C4-2B (cell line): ENCODE measurements at regions not wholly inside any gene's neighbourhood (a gene's known extent, or its start where the extent isn't known, plus 50 kb on each side); places are given as distances from the start of the nearest gene placed in this dataset.

ENCODE experiments used
- H3K27ac ChIP-seq: fragments of 450-650 bp; 2 replicates; pipeline ENCODE4 v1.5.1; 2017
- ZFX ChIP-seq: fragments of 450-650 bp; IDR thresholded peaks from 2 replicates; pipeline ENCODE4 v1.6.1; 2017
- TF ChIP-seq, protein P1 (sequence below): fragments of 450-650 bp; conservative IDR thresholded peaks from 2 replicates; pipeline ENCODE4 v1.5.1; 2017; ENCODE audit warnings: mild to moderate bottlenecking

DNA sequence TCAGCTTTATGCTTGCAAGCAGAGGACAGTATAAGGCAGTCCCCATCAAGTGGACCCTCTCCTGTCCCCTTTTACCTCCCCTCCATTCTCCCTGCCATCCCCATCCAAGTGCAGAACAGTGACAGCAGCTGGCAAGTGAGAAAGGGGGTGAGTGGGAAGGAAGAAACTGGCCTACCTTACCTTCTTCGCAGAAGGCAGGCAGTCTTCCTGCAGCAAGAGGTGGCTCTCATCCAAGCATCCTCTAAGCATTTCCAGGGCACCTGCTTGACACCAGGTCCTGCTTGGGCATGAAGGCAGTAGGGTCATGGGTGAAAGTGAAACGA lies 77.3 kb upstream of the SH3PXD2B start:
- no peak for TF ChIP-seq ZFX
- TF ChIP-seq, protein P1, sequence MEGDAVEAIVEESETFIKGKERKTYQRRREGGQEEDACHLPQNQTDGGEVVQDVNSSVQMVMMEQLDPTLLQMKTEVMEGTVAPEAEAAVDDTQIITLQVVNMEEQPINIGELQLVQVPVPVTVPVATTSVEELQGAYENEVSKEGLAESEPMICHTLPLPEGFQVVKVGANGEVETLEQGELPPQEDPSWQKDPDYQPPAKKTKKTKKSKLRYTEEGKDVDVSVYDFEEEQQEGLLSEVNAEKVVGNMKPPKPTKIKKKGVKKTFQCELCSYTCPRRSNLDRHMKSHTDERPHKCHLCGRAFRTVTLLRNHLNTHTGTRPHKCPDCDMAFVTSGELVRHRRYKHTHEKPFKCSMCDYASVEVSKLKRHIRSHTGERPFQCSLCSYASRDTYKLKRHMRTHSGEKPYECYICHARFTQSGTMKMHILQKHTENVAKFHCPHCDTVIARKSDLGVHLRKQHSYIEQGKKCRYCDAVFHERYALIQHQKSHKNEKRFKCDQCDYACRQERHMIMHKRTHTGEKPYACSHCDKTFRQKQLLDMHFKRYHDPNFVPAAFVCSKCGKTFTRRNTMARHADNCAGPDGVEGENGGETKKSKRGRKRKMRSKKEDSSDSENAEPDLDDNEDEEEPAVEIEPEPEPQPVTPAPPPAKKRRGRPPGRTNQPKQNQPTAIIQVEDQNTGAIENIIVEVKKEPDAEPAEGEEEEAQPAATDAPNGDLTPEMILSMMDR: no peak
- no peak overlapping the region for H3K27ac ChIP-seq

- no peak overlapping the region for H3K27ac ChIP-seq
- TF ChIP-seq, protein P1: no peak
- TF ChIP-seq ZFX: no peak
These were observed 76.8 kb upstream of the SH3PXD2B start for GRCh38 chr5:172530878-172531703.

DNA sequence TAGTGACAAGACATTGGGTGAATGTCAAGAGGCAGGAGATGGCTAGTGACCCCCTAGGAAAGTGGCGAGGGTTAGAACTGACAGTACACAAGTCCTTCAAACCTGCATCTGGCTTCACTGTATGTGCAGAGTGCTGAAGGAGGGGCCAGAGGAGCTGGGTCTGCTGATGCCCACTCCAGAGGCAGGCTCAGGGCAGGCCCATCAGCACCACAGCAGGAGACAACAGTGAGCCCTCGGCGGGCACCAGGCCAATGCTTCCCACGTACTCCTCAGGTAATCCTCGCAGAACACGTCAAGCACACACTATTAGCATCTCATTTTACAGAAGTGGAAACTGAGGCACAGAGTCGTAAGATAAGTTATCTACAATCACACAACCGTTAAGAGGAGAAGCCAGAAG lies 76.1 kb upstream of the SH3PXD2B start:
- no peak for TF ChIP-seq ZFX
- TF ChIP-seq, protein P1: no peak
- H3K27ac ChIP-seq: no peak overlapping the region

DNA sequence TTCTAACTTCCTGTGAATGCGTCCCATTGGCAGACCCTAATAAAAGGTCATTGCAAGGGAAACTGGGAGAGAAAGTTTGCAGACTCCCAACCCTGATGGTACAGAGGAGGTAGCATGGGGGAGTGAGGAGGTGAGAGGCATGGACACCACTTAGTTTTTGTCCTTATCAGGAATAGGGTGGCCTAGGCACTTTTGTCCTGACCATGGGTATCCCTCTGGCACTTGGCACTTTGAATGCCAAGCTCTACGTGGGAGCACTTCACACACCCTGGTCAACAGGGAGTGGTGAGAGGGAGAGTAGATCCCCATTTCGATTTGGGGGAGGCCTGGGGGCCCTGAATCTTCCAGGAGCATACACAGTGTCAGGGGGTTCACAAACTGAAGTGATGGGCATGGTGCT lies 75.6 kb upstream of the SH3PXD2B start:
- no peak for TF ChIP-seq ZFX
- TF ChIP-seq, protein P1: no peak
- no peak overlapping the region for H3K27ac ChIP-seq

- TF ChIP-seq, protein P1: no peak
- TF ChIP-seq ZFX: no peak
These were observed 74.1 kb upstream of the SH3PXD2B start for GRCh38 chr5:172528440-172528839.

DNA sequence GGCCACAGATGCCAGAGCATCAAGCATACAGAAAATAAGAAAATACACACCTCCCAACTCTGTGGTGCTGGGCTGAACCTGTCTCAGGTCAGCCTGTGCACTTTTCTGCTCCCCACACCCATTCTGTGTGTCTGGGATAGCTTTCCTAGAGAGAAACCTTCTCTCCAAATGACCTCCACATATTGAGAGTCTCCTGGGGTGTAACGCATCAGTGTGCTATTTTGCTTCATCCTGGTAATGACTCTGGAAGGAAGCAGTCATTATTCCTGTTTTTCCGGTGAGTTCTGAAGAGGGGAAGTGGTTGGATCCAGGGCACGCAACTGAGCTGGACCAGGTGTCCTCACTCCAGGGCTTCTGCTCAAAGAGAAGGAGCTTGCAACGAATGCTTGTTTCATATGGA lies 73.2 kb upstream of the SH3PXD2B start:
- H3K27ac ChIP-seq: no peak overlapping the region
- no peak for TF ChIP-seq ZFX
- TF ChIP-seq, protein P1: no peak

More at GRCh38 chr5:172528440-172528839, 74.1 kb upstream of the SH3PXD2B start:
- H3K27ac ChIP-seq: no peak overlapping the region

DNA sequence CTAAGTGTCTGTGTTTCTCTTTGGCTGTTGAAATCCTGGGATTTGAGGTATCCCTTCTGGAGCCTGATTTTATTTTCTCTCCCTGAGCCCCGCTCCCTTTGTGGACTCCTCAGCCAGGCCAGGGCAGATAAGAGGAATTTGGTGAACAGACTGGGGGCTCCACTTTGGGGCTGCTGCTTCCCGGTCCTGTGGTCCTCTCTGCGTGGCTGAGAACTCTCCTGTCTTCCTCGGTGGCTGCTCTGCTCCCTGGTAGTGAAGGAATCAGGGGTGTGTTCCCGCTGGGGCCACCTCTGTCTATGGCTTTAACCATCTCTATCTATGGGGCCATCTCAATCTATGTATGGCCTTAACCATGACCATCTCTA lies 71.7 kb upstream of the SH3PXD2B start:
- TF ChIP-seq, protein P1: no peak
- TF ChIP-seq ZFX: no peak
- H3K27ac ChIP-seq: no peak overlapping the region
